ACC112 (cell line): ENCODE measurements at regions not wholly inside any gene's neighbourhood (a gene's known extent, or its start where the extent isn't known, plus 50 kb on each side); places are given as distances from the start of the nearest gene placed in this dataset.

Experiments
- H2AFZ ChIP-seq: fragments of 200-600 bp; sonication (generic); one replicate; pipeline ENCODE4 v1.6.0; 2017; ENCODE audit warnings: antibody characterized with exemption, low read length; ENCODE audit not compliant: unreplicated experiment
- H3K27ac ChIP-seq: fragments of 200-600 bp; sonication (generic); 2 replicates; pipeline ENCODE4 v1.5.1; 2014; ENCODE audit warnings: low read depth, mild to moderate bottlenecking, antibody characterized with exemption, low read length, moderate library complexity
- H3K27me3 ChIP-seq: fragments of 200-600 bp; sonication (generic); 2 replicates; pipeline ENCODE4 v1.6.1; 2014; ENCODE audit warnings: mild to moderate bottlenecking, antibody characterized with exemption, low read length, moderate library complexity, mixed read lengths; ENCODE audit not compliant: insufficient read depth
- H3K36me3 ChIP-seq: fragments of 200-600 bp; sonication (generic); 2 replicates; pipeline ENCODE4 v1.6.1; 2016; ENCODE audit warnings: mild to moderate bottlenecking, antibody characterized with exemption, low read length, moderate library complexity, mixed read lengths; ENCODE audit not compliant: insufficient read depth
- H3K4me1 ChIP-seq: fragments of 200-600 bp; sonication (generic); one replicate; pipeline ENCODE4 v1.6.1; 2016; ENCODE audit warnings: low read length, mixed read lengths; ENCODE audit not compliant: insufficient read depth, unreplicated experiment, control insufficient read depth
- H3K4me3 ChIP-seq: fragments of 200-600 bp; sonication (generic); 2 replicates; pipeline ENCODE4 v1.5.1; 2014; ENCODE audit warnings: mild to moderate bottlenecking, low read depth, low read length
- H3K79me2 ChIP-seq: fragments of 200-600 bp; sonication (generic); one replicate; pipeline ENCODE4 v1.6.0; 2016; ENCODE audit warnings: low read length; ENCODE audit not compliant: control insufficient read depth, unreplicated experiment, insufficient read depth

- H3K79me2 ChIP-seq = no peaks in the 10 kb centered on the region
- no peaks in the 10 kb centered on the region for H3K4me1 ChIP-seq
- no peak overlapping the region for H3K4me3 ChIP-seq
- H2AFZ ChIP-seq = no peak overlapping the region
- no peak overlapping the region for H3K27ac ChIP-seq
- no peaks in the 10 kb centered on the region for H3K27me3 ChIP-seq
- no peaks in the 10 kb centered on the region for H3K36me3 ChIP-seq
Observed at GRCh38 chr12:20039562-20039961, 328.8 kb upstream of the PDE3A start.

- H3K27me3 ChIP-seq = no peaks in the 10 kb centered on the region
- H3K27ac ChIP-seq = no peak overlapping the region
- H3K4me1 ChIP-seq = no peaks in the 10 kb centered on the region
- H3K4me3 ChIP-seq = no peak overlapping the region
- no peak overlapping the region for H2AFZ ChIP-seq
- no peaks in the 10 kb centered on the region for H3K36me3 ChIP-seq
- no peaks in the 10 kb centered on the region for H3K79me2 ChIP-seq
Observed at GRCh38 chr12:20040184-20040583, 328.2 kb upstream of the PDE3A start.

- Histone ChIP-seq H3K27ac (no peak overlapping the region), H2AFZ (no peak overlapping the region), H3K36me3 (no peaks in the 10 kb centered on the region), H3K79me2 (no peaks in the 10 kb centered on the region), H3K27me3 (no peaks in the 10 kb centered on the region), H3K4me3 (no peak overlapping the region), H3K4me1 (no peaks in the 10 kb centered on the region)
Observed at GRCh38 chr12:20040831-20041230, 327.5 kb upstream of the PDE3A start.

GRCh38 chr12:20044351-20044750 lies 324.0 kb upstream of the PDE3A start:
- no peak overlapping the region for H2AFZ ChIP-seq
- H3K4me1 ChIP-seq = no peaks in the 10 kb centered on the region
- H3K79me2 ChIP-seq = no peaks in the 10 kb centered on the region
- H3K27me3 ChIP-seq = no peaks in the 10 kb centered on the region
- no peaks in the 10 kb centered on the region for H3K36me3 ChIP-seq
- H3K4me3 ChIP-seq = no peak overlapping the region
- H3K27ac ChIP-seq = no peak overlapping the region

- H3K27me3 ChIP-seq = no peaks in the 10 kb centered on the region
- no peak overlapping the region for H3K4me3 ChIP-seq
- H3K4me1 ChIP-seq = no peaks in the 10 kb centered on the region
- H2AFZ ChIP-seq = peak overlapping the region; percentile 11
- no peak overlapping the region for H3K27ac ChIP-seq
- no peaks in the 10 kb centered on the region for H3K36me3 ChIP-seq
- no peaks in the 10 kb centered on the region for H3K79me2 ChIP-seq
Observed at GRCh38 chr12:20044846-20045245, 323.5 kb upstream of the PDE3A start.

GRCh38 chr12:20047901-20048300 lies 320.4 kb upstream of the PDE3A start:
- no peak overlapping the region for H2AFZ ChIP-seq
- H3K4me3 ChIP-seq = no peak overlapping the region
- H3K27me3 ChIP-seq = no peaks in the 10 kb centered on the region
- no peaks in the 10 kb centered on the region for H3K79me2 ChIP-seq
- H3K4me1 ChIP-seq = no peaks in the 10 kb centered on the region
- H3K27ac ChIP-seq = no peak overlapping the region
- H3K36me3 ChIP-seq = no peaks in the 10 kb centered on the region

GRCh38 chr12:20050221-20050620 lies 318.1 kb upstream of the PDE3A start:
- H3K4me3 ChIP-seq = no peak overlapping the region
- H3K4me1 ChIP-seq = no peaks in the 10 kb centered on the region
- H3K27ac ChIP-seq = no peak overlapping the region
- H3K27me3 ChIP-seq = no peaks in the 10 kb centered on the region
- no peaks in the 10 kb centered on the region for H3K36me3 ChIP-seq
- H2AFZ ChIP-seq = peak overlapping the region; percentile 20
- no peaks in the 10 kb centered on the region for H3K79me2 ChIP-seq

- Histone ChIP-seq H3K27me3 (no peaks in the 10 kb centered on the region), H3K79me2 (no peaks in the 10 kb centered on the region)
Observed at GRCh38 chr12:20053782-20054181, 314.6 kb upstream of the PDE3A start.

GRCh38 chr12:20055856-20056255 lies 312.5 kb upstream of the PDE3A start:
- no peaks in the 10 kb centered on the region for H3K36me3 ChIP-seq
- H3K27me3 ChIP-seq = no peaks in the 10 kb centered on the region
- H3K4me1 ChIP-seq = no peaks in the 10 kb centered on the region
- no peak overlapping the region for H2AFZ ChIP-seq
- H3K79me2 ChIP-seq = no peaks in the 10 kb centered on the region
- no peak overlapping the region for H3K4me3 ChIP-seq
- no peak overlapping the region for H3K27ac ChIP-seq

More at GRCh38 chr12:20053782-20054181, 314.6 kb upstream of the PDE3A start:
- H3K36me3 ChIP-seq = no peaks in the 10 kb centered on the region
- no peaks in the 10 kb centered on the region for H3K4me1 ChIP-seq
- no peak overlapping the region for H2AFZ ChIP-seq
- H3K4me3 ChIP-seq = no peak overlapping the region
- H3K27ac ChIP-seq = no peak overlapping the region

GRCh38 chr12:20057398-20057797 lies 310.9 kb upstream of the PDE3A start:
- H3K4me3 ChIP-seq = no peak overlapping the region
- H3K27me3 ChIP-seq = no peaks in the 10 kb centered on the region
- no peaks in the 10 kb centered on the region for H3K4me1 ChIP-seq
- H3K36me3 ChIP-seq = no peaks in the 10 kb centered on the region
- H3K79me2 ChIP-seq = no peaks in the 10 kb centered on the region
- no peak overlapping the region for H3K27ac ChIP-seq
- no peak overlapping the region for H2AFZ ChIP-seq

GRCh38 chr12:20063116-20063515 lies 305.2 kb upstream of the PDE3A start:
- Histone ChIP-seq H3K79me2 (no peaks in the 10 kb centered on the region), H3K27me3 (no peaks in the 10 kb centered on the region), H2AFZ (peak overlapping the region; percentile 70), H3K36me3 (no peaks in the 10 kb centered on the region), H3K4me1 (no peaks in the 10 kb centered on the region), H3K4me3 (no peak overlapping the region), H3K27ac (no peak overlapping the region)
